Stimulated activated CD8-positive, alpha-beta memory T cell treated with anti-CD3 and anti-CD28 coated beads, Interleukin-12 subunit alpha, Interleukin-12 subunit beta, amount 100 ng/mL, for 24 hours (primary cell): ENCODE measurements at regions not wholly inside any gene's neighbourhood (a gene's known extent, or its start where the extent isn't known, plus 50 kb on each side); places are given as distances from the start of the nearest gene placed in this dataset.
"Not testable (repeated sequence)": the region's sequence is repeated elsewhere in the genome, so short reads cannot be mapped to it uniquely, and the experiment has no call there.

Experiments
- DNase-seq: peaks from one replicate; pipeline ENCODE4 v3.0.0-alpha.2; 2020; ENCODE audit errors: extremely low read depth

DNA sequence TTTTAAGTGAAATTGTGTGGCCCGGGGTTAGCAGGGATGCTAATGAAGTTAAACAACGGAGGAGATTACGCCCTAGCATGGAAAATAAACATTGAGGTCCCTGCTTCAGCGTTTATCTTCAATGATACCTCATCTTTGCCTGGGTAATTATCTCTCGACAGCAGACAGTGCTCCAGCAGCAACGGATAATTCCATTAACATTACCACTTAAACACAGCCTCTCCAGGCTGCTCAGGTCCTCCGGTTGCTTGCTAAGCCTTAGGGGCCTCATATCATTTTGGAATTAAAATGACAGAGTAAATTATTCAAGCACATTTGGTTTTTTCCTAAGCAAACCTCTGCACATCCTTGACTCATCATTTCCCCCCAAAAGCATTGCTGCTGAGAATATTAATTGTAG lies 281.5 kb upstream of the KLF3 start:
- DNase-seq, result no peak

GRCh38 chr4:38383646-38384121 lies 280.3 kb upstream of the KLF3 start:
- DNase-seq, result no peak

DNA sequence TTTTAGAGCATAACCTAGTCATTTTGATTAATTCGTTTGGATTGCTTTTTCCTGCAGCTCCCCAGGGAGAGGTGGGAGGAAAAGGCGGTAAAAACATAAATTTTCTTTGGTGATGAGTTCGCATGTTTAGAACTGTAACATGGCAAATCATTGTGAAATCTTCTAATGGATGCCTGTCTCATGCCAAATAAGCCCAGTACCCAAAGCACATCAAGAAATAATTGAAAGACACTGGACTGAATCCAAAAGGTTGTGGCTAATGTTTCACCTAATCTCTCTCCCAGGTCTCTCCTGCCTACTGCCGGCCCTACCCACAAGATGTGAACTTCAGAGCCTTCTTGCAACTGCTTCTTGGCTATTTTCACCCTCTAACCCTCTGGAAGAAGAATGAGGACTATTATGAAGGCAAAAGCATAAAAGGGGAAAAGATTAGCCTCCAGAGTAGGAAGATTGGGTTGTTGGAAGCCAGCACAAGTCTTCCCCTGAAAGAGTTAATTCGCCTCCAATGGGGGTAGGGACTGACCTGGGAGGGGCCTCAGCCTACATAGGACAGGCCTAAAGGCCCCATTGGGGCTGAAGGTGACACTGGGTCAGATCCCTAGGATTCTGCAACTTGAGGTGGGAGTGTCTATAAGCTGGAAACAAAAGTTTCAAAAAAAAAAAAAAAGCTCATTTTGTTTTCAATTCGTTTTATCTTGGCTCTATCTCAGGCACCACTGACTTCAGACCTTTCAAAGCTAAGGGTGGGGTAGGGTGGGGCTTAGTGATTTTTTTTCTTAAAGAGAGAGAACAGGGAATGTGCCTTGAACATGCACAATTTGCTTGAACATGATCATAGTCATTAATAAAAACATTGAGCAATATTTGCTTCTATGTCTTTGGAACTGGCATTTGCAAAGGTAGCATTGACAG lies 278.6 kb upstream of the KLF3 start:
- no peak for DNase-seq

DNA sequence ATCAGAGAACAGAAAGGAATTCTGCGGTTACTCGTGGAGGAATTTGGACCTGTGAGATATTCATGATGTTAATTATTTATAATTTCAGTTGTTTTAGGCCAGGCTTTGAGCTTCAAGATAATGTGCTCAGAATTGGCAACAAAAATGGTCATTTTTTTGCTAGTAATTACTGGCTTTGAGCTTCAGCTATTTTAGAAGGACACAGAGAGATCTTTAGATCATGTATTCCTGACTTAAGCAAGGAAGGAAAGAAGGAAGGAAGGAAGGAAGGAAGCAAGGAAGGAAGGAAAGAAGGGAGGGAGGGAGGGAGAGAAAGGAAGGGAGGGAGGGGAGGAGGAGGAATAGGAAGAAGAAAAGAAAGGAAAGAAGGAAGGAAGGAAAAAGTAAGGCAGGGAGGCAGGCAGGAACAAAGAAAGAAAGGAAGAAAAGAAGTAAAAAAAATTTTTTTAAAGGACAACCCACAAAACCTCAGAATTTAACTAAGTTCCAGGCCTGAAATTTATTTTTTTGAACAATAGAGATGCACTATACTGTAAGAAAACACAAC lies 277.9 kb upstream of the KLF3 start:
- DNase-seq, result no peak

DNA sequence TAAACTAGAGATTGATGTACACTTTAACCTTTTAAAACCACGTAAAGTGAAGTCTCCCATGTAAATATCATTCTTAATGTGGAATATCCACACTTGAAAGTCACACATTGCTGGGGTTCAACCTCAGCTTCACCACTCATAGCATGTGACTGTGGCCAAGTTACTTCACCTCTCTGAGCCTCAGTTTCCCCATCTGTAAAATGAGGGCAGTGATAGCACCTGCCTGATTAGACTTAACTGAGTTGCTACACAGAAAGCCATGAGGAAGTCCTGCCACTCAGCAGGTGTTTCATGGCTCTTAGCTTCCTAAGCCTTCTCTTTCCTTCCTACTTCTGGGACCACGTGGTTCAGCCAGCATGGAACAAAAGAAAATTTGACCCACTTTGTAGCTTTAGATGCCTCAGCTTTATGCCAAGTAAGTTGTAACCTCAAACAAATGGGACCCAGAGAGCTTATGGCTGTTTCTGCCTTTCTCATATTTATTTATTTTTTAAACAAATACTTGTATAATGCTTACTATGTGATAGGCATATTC lies 277.3 kb upstream of the KLF3 start:
- DNase-seq, result no peak

DNA sequence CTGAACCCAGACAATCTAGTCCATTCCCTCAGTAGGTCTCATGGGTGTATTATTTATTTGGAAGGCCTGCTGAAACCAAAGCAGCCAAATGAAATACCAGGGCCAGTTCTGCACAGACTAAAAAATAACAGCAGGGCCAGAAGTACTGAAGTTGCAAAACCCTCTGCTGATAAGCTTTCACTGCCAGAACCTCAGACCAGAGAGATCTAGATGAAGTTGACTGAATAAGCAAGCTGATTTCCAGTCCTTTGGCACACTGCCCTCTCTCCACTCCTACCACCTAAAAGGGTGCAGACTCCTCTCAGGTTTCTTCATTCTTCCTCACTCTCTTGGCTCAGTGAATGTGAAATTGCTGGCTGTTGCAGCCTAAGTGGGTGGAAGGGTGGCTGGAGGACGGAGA lies 276.7 kb upstream of the KLF3 start:
- DNase-seq, result no peak

- no peak for DNase-seq
These were observed 276.2 kb upstream of the KLF3 start for GRCh38 chr4:38387819-38388218.

DNA sequence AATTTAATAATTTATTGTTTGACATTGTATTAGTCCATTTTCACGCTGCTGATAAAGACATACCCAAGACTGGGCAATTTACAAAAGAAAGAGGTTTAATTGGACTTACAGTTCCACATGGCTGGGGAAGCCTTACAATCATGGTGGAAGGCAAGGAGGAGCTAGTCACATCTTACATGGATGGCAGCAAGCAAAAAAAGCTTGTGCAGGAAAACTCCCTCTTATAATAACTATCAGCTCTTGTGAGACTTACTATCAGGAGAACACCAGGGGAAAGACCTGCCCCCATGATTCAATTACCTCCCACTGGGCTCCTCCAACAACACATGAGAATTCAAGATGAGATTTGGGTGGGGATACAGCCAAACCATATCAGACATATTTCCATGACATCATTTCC lies 275.1 kb upstream of the KLF3 start:
- DNase-seq, result not testable (repeated sequence)

DNA sequence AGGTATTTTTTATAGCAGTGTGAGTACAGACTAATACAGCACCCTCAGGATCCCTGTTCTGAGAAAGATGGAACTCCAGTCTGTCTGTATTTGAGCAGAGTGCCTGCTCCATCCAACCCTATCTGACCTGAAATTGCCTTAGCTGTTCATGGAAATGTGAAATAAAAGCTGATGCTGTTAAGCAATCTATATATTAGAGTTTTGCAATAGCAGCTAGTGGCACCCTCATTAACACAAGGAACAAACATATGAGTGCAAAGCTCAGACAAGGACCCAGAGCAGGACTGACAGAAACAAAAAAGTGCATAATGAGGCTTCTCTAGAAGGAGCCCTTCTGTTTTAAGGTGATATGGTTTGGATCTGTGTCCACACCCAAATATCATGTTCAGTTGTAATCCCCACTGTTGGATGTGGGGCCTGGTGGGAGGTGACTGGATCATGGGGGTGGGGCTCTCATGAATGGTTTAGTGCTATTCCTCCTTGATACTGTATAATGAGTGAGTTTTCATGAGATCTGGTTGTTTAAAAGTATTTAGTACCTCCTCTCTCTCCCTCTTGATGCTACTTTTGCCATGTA lies 272.9 kb upstream of the KLF3 start:
- no peak for DNase-seq

- no peak for DNase-seq
These were observed 271.7 kb upstream of the KLF3 start for GRCh38 chr4:38392223-38392855.

DNA sequence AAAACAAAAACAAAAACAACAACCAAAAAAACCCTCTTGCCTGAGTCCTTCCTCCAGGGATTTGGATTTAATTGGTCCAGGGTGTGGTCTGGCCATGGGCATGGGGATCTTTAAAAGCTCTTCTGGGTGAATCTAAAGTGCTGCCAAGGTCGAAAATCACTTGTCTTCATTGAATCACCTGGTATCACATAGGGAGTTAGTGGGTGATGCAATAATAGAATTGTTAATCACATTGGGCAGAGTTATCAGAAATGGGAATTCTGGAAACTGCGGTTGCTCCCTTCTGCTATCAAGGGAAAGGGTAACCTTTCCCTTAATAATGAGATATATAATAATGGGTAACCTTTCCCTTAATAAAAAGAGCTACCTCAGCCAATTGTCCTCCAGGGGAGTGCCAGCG lies 267.9 kb upstream of the KLF3 start:
- no peak for DNase-seq

DNA sequence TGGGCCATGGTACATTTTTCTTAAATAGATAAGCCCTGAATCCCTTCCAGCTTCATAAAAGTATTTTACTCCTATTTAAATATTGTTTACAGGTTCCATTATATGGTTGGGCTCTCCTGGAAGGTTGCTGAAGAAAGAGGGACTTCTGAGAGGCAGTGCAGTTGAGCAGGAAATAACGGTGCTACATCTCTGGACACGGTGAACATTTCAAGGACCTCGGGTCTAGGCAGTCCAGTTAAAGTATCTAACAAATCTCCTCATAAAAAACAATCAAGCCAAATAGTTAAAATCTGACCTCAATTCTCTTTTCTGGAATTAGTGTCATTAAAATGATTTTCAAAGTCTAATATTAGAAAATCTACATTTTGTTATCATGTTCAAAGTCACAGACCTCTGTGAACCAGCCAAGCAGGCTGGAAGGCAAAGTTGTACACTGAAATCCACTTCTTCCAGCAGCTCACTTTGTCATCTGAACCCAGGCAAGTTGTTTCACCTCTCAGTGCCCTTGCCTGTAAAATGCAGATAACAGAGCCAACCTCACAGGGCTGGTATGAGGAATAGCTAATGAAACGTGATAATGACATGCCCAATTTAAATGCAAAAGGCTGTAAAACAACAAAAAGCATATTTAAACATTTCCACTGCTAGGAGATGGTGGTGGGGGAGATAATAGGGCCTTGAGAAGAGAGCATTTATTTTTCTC lies 267.0 kb upstream of the KLF3 start:
- no peak for DNase-seq

- no peak for DNase-seq
These were observed 263.1 kb upstream of the KLF3 start for GRCh38 chr4:38400946-38401345.

- DNase-seq, result no peak
These were observed 257.8 kb upstream of the KLF3 start for GRCh38 chr4:38406243-38406642.

GRCh38 chr4:38409852-38410251 lies 254.1 kb upstream of the KLF3 start:
- no peak for DNase-seq

GRCh38 chr4:38411092-38411491 lies 252.9 kb upstream of the KLF3 start:
- no peak for DNase-seq

DNA sequence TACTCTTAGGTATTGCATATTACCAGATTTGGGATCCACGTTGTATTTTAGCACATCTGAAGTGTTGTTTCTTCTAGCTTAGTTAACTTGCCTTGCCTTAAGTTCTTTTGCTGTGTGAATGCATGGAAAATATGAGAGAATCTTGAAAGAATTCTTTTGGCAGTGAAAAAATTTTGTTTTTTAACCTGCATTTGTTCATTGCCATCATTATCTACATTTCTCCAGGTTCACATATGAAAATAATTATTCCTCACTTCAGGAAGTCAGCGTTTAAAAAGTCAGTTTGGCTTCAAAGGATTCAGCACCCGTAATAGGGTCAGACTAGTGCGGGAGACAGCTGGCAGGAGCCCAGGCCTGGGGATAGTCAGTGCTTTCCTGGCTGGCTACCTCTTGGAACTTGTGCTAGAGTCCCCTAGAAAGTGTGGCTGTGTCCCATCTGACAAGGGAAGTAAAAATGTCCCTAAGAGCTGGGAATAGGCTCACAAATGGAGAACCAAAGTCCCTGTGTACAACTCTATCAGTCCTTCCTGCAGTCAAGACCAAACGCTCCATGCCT lies 251.9 kb upstream of the KLF3 start:
- no peak for DNase-seq

- DNase-seq, result no peak
These were observed 250.3 kb upstream of the KLF3 start for GRCh38 chr4:38413524-38414341.

DNA sequence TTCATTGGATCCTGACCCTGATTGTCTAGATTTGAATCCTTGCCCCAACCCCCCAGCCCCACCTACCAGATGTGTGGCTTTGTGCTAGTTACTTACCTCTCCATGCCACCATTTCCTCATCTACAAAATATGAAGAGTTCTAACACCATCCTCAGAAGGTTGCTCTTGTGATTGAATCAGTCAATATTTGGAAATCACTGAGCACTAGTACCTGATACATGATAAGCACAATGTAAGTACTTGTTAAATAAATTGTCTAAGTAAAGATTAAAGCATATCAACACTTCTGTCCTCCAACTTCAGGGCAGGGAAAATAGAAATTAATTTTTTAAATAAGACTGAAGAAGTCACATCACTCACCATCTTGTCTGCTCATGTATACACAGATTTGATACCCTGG lies 249.6 kb upstream of the KLF3 start:
- DNase-seq, result no peak

GRCh38 chr4:38415682-38416081 lies 248.3 kb upstream of the KLF3 start:
- no peak for DNase-seq
